DMS114 treated with DMSO at 0.1 percent for 48 hours (cell line): ENCODE measurements at regions not wholly inside any gene's neighbourhood (a gene's known extent, or its start where the extent isn't known, plus 50 kb on each side); places are given as distances from the start of the nearest gene placed in this dataset.
"Not testable (repeated sequence)": the region's sequence is repeated elsewhere in the genome, so short reads cannot be mapped to it uniquely, and the experiment has no call there.

Source experiments
- DNase-seq: peaks from one replicate; lab custom pipeline; 2025; ENCODE audit not compliant: unreplicated experiment; lab: John Stamatoyannopoulos, UW

DNA sequence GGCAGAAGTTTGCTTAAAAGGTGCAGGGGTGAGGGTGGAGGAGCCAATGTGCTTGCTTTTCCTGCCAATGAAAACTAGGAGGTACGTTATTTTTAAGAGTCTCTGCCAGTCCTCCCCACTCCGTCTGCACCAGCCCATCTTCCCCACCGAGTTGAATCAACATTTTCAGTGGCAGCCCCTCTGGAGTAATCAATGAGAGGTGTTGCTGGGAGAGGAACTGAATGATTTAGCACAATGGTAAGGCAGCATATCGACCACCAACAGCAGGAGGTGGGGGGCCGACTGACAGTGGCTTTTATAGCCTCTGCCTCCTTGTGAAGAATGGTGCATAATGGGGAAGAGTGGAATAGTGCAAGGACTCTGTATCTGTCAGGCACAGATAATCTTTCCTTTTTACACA is 1465.0 kb upstream of the GOT2 start:
- DNase-seq, result no peak

DNA sequence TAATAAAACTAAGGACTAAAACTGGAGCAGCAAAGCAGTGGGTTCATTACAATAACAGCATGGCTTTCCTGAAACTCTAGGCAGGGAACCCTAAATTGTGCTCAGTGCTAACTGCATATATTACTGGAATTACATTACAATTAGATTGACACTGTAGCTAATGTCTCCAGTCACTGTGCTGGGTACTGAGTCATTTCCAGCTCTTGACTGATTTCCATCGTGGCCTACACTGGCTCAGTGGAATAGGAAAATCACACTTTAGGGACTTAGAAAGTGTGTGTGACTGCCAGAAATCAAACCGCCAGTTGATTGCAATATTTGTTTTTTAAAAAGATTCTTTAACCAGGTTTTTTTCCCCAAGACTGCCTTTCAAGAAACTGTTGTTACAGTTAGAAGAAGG is 1447.4 kb upstream of the GOT2 start:
- no peak for DNase-seq

DNA sequence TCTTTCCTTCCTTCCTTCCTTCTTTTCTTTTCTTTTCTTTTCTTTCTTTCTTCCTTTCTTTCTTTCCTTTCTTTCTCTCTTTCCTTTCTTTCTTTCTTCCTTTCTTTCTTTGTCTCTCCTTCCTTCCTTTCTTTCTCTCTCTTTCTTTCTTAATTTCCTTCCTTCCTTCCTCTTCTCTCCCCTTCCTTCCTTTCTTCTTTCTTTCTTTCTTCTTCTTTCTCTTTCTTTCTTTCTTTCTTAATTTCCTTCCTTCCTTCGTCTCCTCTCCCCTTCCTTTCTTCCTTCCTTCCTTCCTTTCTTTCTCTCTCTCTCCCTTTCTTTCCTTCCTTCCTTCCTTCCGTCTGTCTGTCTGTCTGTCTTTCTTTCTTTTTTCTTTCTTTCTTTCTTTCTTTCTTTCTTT is 1446.5 kb upstream of the GOT2 start:
- DNase-seq, result no peak

DNA sequence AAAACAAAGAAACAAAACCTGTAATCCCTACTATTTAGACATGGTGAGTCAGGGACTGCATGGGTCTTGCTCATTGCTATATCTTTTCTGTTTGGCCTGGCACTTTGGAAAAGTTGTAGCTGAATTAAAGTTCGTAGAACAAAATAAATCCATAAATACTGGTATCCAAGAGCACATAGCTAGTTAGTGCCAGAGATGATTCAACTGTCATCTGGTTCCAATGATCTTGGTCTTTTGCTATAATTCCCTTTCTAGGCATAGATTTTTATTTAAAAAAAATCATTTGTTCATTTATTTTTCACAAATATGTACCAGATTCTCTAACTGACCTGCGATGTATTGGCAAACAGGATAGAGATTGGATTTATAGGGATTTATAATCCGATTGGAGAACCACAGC is 1436.1 kb upstream of the GOT2 start:
- no peak for DNase-seq

DNA sequence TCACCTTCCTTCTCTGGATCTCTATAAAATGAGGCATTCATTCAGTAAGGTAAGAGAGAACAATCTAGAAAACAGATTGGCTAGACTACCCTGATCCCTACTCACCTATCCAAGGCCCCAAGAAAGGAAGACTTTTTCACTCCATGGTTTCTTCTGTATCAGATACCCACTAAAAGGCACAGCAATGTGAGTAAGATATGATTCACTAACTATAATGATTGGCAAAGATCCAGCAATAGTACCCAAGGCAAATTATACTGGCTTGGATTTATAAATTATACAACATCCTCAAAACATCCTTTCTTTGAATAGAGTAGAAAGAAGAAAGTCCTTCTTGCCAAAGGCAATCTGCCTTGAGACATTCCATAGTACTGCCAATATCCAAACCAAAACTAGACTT is 1432.0 kb upstream of the GOT2 start:
- no peak for DNase-seq

DNA sequence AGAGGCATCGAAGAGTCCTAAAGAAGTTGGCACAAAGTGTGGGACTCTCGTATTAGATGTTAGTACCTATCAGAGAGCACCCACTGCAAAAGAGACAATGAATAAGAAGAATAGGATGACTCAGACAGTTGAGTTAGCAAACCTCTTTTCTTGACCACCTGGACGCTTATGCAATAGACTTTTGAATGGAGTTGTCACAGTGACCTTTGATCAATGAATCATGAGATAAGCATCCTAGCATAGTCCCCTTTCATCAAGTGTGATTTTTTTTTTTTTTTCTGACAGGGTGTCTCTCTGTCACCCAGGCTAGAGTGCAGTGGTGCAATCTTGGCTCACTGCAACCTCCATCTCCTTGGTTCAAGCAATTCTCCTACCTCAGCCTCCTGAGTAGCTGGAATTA is 1417.9 kb upstream of the GOT2 start:
- DNase-seq, result no peak

DNA sequence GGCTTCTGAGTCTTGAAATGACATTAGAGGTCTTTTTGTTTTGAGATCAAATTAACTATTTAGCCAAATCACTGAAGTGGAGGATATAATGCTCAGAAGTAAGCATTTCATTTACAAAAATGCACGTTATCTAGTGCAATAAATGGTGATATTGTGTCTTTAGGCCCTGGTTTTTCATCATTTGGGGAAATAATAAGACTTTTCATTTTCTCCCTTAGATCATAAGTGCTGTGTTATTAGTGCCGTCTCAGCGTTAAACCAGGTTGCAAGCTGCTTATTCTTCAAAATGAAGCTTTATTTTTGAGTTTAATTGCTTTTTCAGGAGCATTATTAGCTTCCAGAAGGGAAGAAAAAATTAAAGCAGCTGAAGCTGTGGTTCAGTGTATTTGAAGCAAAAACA is 1416.8 kb upstream of the GOT2 start:
- no peak for DNase-seq

DNA sequence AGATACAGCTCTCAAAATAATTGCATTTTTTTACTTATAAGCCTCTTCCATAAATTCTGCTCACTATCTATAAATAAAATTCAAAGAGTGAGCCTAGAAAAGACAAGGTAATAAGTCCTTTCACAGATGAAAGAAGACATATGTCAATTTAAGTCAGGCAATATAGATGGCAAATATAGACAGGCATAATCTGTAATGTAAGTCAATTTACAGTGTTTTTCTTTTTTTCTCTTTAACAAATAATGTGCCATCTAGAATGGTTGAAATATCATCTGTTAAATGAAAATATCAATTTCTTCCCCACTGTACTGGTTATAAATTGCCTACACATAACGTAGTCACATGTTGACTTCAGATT is 1409.2 kb upstream of the GOT2 start:
- DNase-seq, result no peak

DNA sequence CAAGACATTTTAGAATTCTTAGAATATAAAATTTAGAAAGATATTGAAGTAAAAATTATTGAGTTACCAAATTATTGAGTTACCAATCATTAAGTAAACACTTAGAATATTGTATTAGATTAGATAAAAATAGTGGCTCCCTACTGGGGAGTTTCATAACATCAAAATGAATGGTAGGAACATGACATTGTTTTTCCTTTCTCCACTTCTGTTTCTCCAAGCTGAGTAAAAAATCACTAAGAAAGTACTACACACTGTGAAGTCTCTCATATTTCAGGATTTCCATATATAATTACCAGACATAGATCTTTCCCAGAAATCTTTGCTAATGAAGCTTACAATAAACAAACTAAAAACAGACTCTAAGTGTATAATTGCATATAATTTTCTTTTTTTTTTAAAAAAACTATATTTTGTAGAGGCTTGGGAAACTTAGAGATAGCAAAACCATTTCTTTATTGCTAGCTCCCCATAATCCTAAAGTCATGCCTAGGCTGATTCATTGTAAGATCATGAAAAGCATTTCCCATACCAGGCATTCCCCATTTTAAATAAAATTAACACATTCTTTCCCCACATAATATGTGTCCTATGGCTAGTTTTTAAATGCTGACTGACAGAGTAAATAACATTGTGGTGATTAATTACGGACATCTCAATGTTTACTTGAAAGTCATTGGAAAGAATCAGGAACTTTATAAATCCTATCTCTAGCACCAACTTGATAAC is 1408.7 kb upstream of the GOT2 start:
- DNase-seq, result no peak

DNA sequence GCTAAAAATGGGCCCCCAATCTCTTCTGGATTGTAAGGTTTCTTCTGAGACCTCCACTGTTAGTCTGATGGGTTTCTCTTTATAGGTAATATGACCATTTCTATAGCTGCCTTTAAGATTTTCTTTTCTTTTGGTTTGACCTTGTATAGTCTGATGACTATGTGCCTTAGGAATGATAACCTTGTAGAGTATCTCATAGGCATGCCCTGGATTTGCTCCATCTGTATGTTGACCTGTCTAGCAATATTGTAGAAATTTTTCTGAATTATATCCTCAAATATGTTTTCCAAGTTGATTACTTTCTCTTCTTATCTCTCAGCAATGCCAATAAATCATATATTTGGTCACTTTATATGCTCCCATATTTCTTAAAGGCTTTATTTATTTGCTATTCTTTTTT is 1403.8 kb upstream of the GOT2 start:
- DNase-seq, result no peak

DNA sequence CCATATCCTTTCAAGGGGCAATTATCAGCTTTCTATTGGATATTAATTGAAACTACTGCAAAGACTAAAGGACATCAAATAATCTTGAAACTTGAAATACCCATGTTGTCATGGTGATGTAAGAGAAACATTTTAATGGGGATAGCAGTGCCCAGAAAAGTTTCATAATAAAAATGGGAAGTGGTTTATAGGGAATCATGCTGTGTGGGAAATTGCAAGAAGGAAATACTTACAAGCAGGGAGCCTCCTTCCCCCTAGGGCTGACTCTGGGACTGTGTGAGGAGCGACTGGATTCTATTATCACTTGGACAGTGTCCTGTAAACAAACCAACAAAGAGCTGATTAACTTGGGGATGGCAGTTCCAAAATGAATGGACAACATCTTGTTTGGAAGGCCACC is 1393.1 kb upstream of the GOT2 start:
- no peak for DNase-seq

DNA sequence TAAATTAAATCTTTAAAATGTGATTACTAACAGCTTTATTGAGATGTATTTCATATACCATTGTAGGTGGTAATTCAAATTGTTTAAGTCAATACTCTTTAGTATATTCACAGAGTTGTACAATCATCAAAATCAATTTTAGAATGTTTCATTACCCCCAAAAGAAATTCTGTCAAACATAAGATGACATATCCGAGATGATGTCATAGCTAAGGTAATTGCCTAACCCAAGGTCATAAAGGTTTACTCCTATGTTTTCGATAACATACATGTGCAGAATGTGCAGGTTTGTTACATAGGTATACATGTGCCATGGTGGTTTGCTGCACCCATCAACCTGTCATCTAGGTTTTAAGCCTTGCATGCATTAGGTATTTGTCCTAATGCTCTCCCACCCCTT is 1392.0 kb upstream of the GOT2 start:
- not testable (repeated sequence) for DNase-seq

DNA sequence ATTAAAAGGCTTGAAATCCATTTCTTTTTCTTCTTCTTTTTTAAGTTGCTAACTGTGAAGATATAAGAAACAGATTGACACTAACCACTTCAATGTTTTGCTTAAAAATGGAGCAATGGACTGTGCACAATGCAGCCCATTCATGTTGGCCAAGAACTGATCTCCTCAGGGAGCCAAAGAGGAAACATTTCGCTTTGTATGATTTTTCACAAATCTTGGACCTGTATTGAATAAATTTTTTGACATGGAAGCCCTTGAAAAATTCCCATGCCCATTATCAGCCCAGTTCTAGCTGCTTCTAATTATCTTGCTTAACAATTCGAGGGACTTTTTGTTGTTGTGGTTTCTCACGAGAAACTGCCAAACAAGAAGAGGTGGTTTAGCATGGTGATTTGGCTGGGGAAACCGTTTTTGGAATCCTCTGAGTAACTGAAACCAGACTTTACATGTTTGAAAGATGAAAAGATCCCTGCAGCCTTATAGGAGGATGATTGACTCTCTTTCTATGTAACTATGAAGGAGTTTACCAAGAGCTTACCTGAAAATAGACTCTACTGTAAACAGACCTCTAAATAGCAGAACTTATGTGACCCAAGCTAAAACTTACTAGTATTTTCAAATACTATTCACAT is 1389.4 kb upstream of the GOT2 start:
- no peak for DNase-seq

DNA sequence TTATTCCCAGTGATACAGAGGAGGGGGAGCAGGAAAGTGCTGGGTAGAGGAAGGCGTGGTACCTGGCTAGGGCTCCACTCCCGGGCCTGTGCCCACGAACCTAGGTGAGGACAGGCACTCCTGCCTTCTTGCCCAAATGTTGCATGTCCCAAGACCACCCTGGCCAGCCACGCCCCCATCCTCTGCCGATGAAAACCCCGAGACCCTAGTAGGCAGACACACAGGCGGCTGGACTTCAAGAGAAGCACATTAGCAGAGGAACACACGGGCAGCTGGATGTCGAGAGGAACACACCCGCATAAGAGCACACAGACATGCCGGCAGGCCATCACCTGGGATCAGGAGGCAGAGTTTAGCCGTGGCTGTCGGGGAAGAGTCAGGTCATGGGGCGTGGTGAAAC is 1386.5 kb upstream of the GOT2 start:
- no peak for DNase-seq

DNA sequence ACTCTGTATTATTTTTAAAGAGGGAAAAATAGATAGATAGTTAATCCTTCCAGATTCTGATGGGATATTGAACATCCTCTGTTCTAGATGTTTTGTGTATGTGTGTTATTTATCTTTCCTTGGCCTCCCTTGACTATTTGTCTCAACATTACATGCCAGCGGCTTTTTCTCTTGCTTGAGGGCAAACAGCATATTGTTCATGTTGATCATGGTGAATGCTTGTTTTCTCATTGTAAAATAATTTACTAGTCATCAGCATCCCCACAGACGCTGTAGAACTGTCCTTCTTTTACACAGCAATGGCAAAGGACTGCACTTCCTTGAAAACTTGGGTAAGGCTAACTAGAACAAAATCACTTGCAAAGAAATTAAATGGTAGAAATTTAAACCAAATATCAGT is 1376.4 kb upstream of the GOT2 start:
- no peak for DNase-seq

DNA sequence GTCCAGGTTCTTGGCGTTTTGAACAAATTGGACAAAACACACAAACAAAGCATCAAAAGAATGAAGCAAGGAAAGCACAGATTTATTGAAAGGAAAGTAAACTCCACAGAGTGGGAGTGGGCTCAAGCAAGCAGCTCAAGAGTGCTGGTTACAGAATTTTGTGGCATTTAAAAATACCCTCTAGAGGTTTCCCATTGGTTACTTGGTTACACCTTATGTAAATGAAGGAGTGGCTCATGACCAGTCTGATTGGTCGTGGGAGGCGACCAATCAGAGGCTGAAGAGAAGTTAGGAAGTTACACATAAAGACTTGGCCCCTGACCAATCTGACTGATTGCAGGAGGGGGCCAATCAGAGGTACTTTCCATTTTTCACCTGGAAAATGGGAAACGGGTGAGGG is 1373.8 kb upstream of the GOT2 start:
- no peak for DNase-seq

DNA sequence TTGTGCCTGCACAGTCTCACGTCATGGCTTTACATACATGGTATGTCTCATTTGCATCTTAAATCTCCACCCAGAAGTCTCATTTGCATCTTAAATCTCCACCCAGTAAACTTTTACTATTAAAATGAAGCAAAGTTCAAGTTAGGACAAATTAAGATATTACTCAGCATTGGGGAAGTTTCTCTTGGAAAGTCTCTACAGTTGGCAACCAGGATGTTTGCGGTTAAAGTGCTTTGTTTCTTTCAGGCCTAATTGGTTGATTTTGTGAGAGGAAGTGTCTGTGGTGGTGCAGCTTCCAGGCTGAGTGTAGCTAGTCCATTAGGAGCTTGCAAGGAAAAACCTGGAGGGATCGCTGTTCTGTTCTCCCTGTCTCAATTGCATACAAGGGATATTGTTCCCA is 1373.3 kb upstream of the GOT2 start:
- DNase-seq, result no peak

DNA sequence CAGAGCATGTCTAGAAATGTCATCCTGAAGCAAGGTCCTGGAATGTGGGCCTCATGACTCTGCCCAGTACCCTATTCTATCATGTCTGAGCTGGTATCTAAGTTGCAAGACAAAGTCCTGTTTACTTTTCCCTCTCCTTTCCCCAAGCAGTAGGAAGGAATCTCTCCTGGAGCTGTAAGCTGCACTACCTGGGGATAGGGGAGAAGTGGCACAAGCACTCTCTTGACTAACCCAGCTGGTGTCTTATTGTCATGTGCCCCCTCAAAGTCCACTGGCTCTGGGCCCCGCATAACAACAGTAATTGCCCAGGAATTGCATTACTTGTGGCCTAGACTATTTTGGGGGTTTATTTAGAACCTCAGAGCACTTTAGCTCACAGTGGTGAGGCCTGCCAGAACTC is 1366.3 kb upstream of the GOT2 start:
- no peak for DNase-seq

DNA sequence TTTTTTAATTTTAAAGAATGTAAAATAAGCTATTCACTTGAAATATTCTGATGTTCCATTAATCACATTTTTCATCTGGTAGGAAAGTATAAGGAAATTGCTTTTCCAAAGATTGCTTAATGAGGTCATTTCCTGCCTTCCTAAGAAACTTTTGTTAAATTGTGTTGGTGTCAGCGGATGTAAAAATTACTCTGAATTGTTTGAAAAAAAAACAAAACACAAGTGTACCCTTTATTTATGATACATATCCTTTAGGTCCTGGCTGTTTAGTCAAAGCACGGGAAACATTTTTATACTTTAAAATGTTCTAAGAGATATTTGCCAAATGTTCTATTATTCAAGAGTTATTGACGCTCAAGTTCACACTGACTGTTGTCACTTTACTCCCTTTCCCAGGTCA is 1357.4 kb upstream of the GOT2 start:
- DNase-seq, result no peak

DNA sequence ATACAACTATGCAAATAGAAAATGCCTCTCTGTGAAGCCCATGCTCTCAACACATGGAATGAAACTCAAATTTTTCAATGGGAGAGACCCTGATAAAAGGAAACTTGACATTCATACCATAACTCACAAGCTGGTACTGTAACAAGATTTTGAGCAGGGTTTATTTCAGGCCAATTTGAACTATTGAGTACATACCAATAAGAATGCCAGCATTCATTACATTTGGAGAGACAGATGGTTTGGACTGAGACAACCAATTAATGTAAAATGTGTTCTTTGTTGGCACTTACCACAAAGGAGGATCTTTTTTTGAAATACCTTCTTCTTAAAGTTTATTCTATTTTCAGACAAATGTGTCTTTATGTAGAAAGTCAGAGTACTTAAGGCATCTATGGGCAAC is 1357.0 kb upstream of the GOT2 start:
- no peak for DNase-seq

DNA sequence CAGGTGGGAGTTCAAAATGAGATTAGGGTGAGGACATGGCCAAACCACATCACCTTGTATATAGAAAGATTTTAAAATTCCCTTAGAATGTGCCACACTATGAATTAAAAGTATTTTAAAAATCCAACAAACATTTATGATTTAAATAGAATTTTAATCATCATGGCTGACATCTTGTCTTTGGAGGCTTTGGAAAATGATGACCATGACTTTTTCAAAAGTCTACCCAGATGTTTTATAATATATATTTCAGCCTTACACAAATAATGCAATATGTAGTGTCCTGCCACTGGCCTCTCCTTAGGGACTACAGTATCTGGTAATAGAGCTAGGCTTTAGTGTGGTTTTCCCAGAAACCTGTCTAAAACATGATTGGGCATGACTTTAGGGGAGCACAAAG is 1353.4 kb upstream of the GOT2 start:
- DNase-seq, result no peak

DNA sequence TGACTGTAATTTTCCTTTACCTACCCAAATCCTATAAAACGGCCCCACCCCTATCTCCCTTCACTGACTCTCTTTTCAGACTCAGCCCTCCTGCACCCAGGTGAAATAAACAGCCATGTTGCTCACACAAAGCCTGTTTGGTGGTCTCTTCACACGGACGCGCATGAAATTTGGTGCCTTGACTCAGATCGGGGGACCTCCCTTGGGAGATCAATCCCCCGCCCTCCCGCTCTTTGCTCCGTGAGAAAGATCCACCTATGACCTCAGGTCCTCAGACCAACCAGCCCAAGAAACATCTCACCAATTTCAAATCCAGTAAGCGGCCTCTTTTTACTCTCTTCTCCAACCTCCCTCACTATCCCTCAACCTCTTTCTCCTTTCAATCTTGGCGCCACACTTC is 1344.7 kb upstream of the GOT2 start:
- DNase-seq, result not testable (repeated sequence)

DNA sequence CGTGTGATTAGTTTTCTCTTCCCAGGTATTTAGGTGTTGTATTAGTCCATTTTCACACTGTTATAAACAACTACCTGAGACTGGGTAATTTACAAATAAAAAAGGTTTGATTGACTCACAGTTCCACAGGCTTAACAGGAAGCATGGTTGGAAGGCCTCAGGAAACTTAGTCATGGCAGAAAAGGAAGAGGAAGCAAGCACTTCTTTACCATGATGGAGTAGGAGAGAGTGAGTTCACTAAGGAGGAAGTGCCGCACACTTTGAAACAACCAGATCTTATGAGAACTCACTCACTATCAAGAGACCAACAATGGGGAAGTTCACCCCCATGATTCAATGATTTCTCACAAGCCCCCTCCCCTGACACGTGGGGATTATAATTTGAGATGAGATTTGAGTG is 1343.7 kb upstream of the GOT2 start:
- DNase-seq, result no peak
